GM23248 (cell line): ENCODE measurements at regions not wholly inside any gene's neighbourhood (a gene's known extent, or its start where the extent isn't known, plus 50 kb on each side); places are given as distances from the start of the nearest gene placed in this dataset.

Source experiments
- EZH2 ChIP-seq: fragments of 200-600 bp; sonication (generic); IDR thresholded peaks from 2 replicates; pipeline ENCODE4 v1.6.1; 2018; ENCODE audit warnings: antibody characterized with exemption, mild to moderate bottlenecking; ENCODE audit not compliant: insufficient read depth, poor library complexity, severe bottlenecking
- EZH2phosphoT487 ChIP-seq: fragments of 200-600 bp; sonication (generic); IDR thresholded peaks from 2 replicates; pipeline ENCODE4 v1.6.1; 2018; ENCODE audit warnings: antibody characterized with exemption, moderate library complexity, mild to moderate bottlenecking, low read depth; ENCODE audit not compliant: insufficient read depth

GRCh38 chr1:100810360-100810759, 84.3 kb downstream of the EXTL2 start:
- TF ChIP-seq EZH2phosphoT487 (no peak), EZH2 (no peak)
